HepG2 (cell line): ENCODE measurements at regions not wholly inside any gene's neighbourhood (a gene's known extent, or its start where the extent isn't known, plus 50 kb on each side); places are given as distances from the start of the nearest gene placed in this dataset.
"Not testable (repeated sequence)": the region's sequence is repeated elsewhere in the genome, so short reads cannot be mapped to it uniquely, and the experiment has no call there.

ENCODE experiments used
- ATAC-seq: fragments of 200-7000 bp; cut with Tn5 transposase; 3 replicates; pipeline ENCODE4 v1.9.1; 2020; ENCODE audit warnings: mild to moderate bottlenecking, moderate library complexity
- BruUV-seq: library from RNA; stranded (reverse); fragments of 400-500 nt; replicated peaks from 2 replicates; lab custom pipeline; 2021; lab: Mats Ljungman, UMichigan
- CTCF ChIA-PET: fragments of 300-600 bp; formaldehyde crosslinking; extraction: SDS; loops from one replicate; lab custom pipeline; 2021; ENCODE audit warnings: low total read pairs, inconsistent platforms, low intra/inter-chr PET ratio; lab: Yijun Ruan, JAX
- POLR2A ChIA-PET: fragments of 350-600 bp; sonication (Branson Sonifier 250); formaldehyde crosslinking; loops from one replicate; lab custom pipeline; 2020; ENCODE audit warnings: antibody characterized with exemption, inconsistent platforms; lab: Yijun Ruan, JAX
- DNase-seq: peaks from one replicate; pipeline ENCODE4 v3.0.0-alpha.2; 2015; ENCODE audit warnings: low spot score
- FAIRE-seq: peaks from 3 replicates; lab custom pipeline; 2011; peaks lifted over from hg19 to GRCh38; lab: Jason Lieb, UNC
- H2AFZ ChIP-seq: one replicate; pipeline ENCODE4 v1.6.1; 2011; ENCODE audit warnings: low read length, inconsistent platforms
- H3K27ac ChIP-seq: fragments of 300-600 bp; 3 replicates; pipeline ENCODE4 v1.8.0; 2011; ENCODE audit warnings: mixed run types, mild to moderate bottlenecking, mixed read lengths, low read length, inconsistent platforms; ENCODE audit not compliant: insufficient read depth; ENCODE audit errors: extremely low read length
- H3K27me3 ChIP-seq, 2 experiments: fragments of 200-600 bp in 1 of 2; 2 replicates in 1 of 2; 3 replicates in 1 of 2; pipeline versions ENCODE4 v1.6.0 to v1.8.0; 2011; ENCODE audit warnings: low read length in 2 of 2, mild to moderate bottlenecking in 2 of 2, moderate library complexity in 2 of 2, inconsistent platforms in 1 of 2; ENCODE audit not compliant: insufficient read depth in 2 of 2, control insufficient read depth in 1 of 2
- H3K36me3 ChIP-seq, 2 experiments: fragments of 200-600 bp in 1 of 2; replicated peaks in 1 of 2; 2 replicates in 1 of 2; 3 replicates in 1 of 2; pipeline versions ENCODE4 v1.5.1 to v1.8.0; 2011; ENCODE audit warnings: low read length in 2 of 2, inconsistent platforms in 1 of 2; ENCODE audit not compliant: insufficient read depth in 2 of 2, control insufficient read depth in 1 of 2
- H3K4me1 ChIP-seq: 2 replicates; pipeline ENCODE4 v1.5.1; 2012; ENCODE audit warnings: low read length, inconsistent platforms; ENCODE audit not compliant: insufficient read depth
- H3K4me2 ChIP-seq: 2 replicates; pipeline ENCODE4 v1.6.0; 2011; ENCODE audit warnings: low read depth, low read length, inconsistent platforms
- H3K4me3 ChIP-seq, 3 experiments: fragments of 200-600 bp in 1 of 3; sonication (generic), shearing (Covaris generic) in 1 of 3; replicated peaks in 1 of 3; 2 replicates each; pipeline ENCODE4 v1.5.1; 2011 to 2016; ENCODE audit warnings: low read length in 3 of 3, inconsistent platforms in 2 of 3, low read depth in 2 of 3, mild to moderate bottlenecking in 2 of 3, control low read depth in 1 of 3, mixed read lengths in 1 of 3; ENCODE audit not compliant: insufficient read depth in 1 of 3
- H3K79me2 ChIP-seq: one replicate; pipeline ENCODE4 v1.6.1; 2011; ENCODE audit warnings: low read length, inconsistent platforms; ENCODE audit not compliant: insufficient read depth
- H3K9ac ChIP-seq: 2 replicates; pipeline ENCODE4 v1.6.0; 2011; ENCODE audit warnings: mild to moderate bottlenecking, low read depth, low read length, inconsistent platforms; ENCODE audit not compliant: insufficient read depth
- H3K9me3 ChIP-seq: 2 replicates; pipeline ENCODE4 v1.5.1; 2012; ENCODE audit warnings: mild to moderate bottlenecking, low read length
- H4K20me1 ChIP-seq: 2 replicates; pipeline ENCODE4 v1.6.0; 2011; ENCODE audit warnings: inconsistent platforms, mild to moderate bottlenecking, low read length, moderate library complexity; ENCODE audit not compliant: insufficient read depth
- ARID2 ChIP-seq: sonication (generic); formaldehyde crosslinking; IDR thresholded peaks from 2 replicates; pipeline ENCODE4 v1.8.1; 2022; ENCODE audit warnings: mild to moderate bottlenecking, missing genetic modification reagents, borderline replicate concordance
- CBX5 ChIP-seq: sonication (generic); formaldehyde crosslinking; IDR thresholded peaks from 2 replicates; pipeline ENCODE4 v1.4.0; 2020; ENCODE audit warnings: missing genetic modification reagents, borderline replicate concordance
- HDAC6 ChIP-seq: fragments of 200-600 bp; sonication (generic); IDR thresholded peaks from 2 replicates; pipeline ENCODE4 v1.7.0; 2017; ENCODE audit warnings: mild to moderate bottlenecking, antibody characterized with exemption, low read length, low read depth
- HNRNPUL1 ChIP-seq: fragments of 200-400 bp; formaldehyde crosslinking; IDR thresholded peaks from 2 replicates; pipeline ENCODE4 v1.6.1; 2017; ENCODE audit warnings: low read depth, mild to moderate bottlenecking, low read length, moderate library complexity
- NKX3-1 ChIP-seq: sonication (generic); formaldehyde crosslinking; IDR thresholded peaks from 2 replicates; pipeline ENCODE4 v1.5.0; 2020; ENCODE audit warnings: missing genetic modification reagents
- ZEB1 ChIP-seq: IDR thresholded peaks from 2 replicates; pipeline ENCODE4 v1.6.1; 2012; ENCODE audit warnings: mild to moderate bottlenecking, low read depth, inconsistent platforms; ENCODE audit not compliant: insufficient replicate concordance
- ZNF703 ChIP-seq: sonication (generic); formaldehyde crosslinking; IDR thresholded peaks from 2 replicates; pipeline ENCODE4 v1.5.1; 2020; ENCODE audit warnings: missing genetic modification reagents, mild to moderate bottlenecking, moderate library complexity, borderline replicate concordance
- WGBS: methylation state at CpG from one replicate; pipeline ENCODE4 v1.1.6; 2017; ENCODE audit warnings: low lambda C conversion rate; 5-methylcytosine and 5-hydroxymethylcytosine counted together
- in situ Hi-C: cut with HindIII; loops from 2 replicates; pipeline ENCODE4 v1.10.0; 2017; ENCODE audit warnings: low pct_unique_long_range_greater_than_20kb; ENCODE audit not compliant: extremely low pct_ligation_motif_present
- intact Hi-C: fragments of 100-400 bp; cut with micrococcal nuclease; formaldehyde crosslinking; loops from one replicate; pipeline ENCODE4 v1.10.0; 2022; ENCODE audit not compliant: unreplicated experiment
- TF ChIP-seq, protein P1 (sequence below): sonication (generic); formaldehyde crosslinking; IDR thresholded peaks from 2 replicates; pipeline ENCODE4 v1.4.0; 2020; ENCODE audit warnings: missing genetic modification reagents
- TF ChIP-seq, protein P2 (sequence below): IDR thresholded peaks from 2 replicates; pipeline ENCODE4 v1.6.1; 2016; ENCODE audit warnings: low read depth, borderline replicate concordance

DNA sequence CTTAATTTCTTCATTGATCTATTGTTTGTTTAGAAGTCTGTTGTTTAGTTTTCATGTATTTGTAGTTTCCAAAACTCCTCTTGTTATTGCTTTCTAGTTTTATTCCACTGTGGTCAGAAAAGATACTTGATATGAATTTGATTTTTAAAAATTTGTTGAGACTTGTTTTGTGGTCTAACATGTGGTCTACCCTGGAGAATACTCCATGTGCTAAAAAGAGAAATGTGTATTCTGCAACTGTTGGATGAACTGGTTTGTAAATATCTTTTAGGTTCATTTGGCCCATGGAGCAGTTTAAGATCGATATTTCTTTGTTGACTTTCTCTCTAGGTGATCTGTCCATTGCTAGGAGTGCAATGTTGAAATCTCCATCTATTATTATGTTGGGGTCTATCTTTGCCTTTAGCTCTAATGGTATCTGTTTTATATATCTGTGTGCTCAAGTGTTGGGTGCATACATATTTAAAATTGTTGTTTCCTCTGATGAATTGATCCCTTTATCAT lies 150.6 kb upstream of the ATP10B start (continued):
- TF ChIP-seq, protein P1, sequence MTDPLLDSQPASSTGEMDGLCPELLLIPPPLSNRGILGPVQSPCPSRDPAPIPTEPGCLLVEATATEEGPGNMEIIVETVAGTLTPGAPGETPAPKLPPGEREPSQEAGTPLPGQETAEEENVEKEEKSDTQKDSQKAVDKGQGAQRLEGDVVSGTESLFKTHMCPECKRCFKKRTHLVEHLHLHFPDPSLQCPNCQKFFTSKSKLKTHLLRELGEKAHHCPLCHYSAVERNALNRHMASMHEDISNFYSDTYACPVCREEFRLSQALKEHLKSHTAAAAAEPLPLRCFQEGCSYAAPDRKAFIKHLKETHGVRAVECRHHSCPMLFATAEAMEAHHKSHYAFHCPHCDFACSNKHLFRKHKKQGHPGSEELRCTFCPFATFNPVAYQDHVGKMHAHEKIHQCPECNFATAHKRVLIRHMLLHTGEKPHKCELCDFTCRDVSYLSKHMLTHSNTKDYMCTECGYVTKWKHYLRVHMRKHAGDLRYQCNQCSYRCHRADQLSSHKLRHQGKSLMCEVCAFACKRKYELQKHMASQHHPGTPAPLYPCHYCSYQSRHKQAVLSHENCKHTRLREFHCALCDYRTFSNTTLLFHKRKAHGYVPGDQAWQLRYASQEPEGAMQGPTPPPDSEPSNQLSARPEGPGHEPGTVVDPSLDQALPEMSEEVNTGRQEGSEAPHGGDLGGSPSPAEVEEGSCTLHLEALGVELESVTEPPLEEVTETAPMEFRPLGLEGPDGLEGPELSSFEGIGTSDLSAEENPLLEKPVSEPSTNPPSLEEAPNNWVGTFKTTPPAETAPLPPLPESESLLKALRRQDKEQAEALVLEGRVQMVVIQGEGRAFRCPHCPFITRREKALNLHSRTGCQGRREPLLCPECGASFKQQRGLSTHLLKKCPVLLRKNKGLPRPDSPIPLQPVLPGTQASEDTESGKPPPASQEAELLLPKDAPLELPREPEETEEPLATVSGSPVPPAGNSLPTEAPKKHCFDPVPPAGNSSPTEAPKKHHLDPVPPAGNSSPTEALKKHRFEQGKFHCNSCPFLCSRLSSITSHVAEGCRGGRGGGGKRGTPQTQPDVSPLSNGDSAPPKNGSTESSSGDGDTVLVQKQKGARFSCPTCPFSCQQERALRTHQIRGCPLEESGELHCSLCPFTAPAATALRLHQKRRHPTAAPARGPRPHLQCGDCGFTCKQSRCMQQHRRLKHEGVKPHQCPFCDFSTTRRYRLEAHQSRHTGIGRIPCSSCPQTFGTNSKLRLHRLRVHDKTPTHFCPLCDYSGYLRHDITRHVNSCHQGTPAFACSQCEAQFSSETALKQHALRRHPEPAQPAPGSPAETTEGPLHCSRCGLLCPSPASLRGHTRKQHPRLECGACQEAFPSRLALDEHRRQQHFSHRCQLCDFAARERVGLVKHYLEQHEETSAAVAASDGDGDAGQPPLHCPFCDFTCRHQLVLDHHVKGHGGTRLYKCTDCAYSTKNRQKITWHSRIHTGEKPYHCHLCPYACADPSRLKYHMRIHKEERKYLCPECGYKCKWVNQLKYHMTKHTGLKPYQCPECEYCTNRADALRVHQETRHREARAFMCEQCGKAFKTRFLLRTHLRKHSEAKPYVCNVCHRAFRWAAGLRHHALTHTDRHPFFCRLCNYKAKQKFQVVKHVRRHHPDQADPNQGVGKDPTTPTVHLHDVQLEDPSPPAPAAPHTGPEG (CRISPR knock-in tag), result no peak

DNA sequence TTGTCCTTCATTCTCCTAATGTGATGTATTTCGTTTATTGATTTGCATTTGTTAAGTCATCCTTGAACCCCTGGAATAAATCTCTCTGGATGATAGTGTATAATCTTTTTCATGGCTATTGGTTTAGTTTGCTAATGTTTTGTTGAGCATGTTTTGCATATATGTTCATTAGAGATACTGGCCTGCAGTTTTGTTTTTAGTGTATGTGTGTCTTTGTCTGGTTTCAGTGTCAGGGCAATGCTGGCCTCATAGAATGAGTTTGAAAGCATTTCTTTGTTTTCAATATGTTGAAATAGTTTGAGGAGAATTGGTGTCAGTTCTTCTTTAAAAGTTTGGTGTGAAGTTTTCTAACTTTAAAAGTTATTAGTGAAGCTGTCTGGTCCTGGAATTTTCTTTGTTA lies 149.6 kb upstream of the ATP10B start:
- in situ Hi-C loops (no loop called here), intact Hi-C loops (no loop called here)
- Histone ChIP-seq H3K36me3 (no peaks in the 10 kb centered on the region), H3K9ac (no peak overlapping the region), H3K27me3 (no peaks in the 10 kb centered on the region), H3K4me1 (no peaks in the 10 kb centered on the region), H3K4me3 (no peak overlapping the region), H3K4me2 (no peak overlapping the region), H3K27ac (no peak overlapping the region), H3K79me2 (no peaks in the 10 kb centered on the region), H4K20me1 (no peaks in the 10 kb centered on the region), H3K9me3 (peaks cover 14% of the 10 kb centered on the region), H2AFZ (no peak overlapping the region)
- TF ChIP-seq CBX5 (CRISPR knock-in tag) (no peak), ZNF703 (CRISPR knock-in tag) (no peak), HNRNPUL1 (no peak), HDAC6 (no peak), ZEB1 (no peak), NKX3-1 (CRISPR knock-in tag) (no peak), ARID2 (no peak)
- TF ChIP-seq, protein P2, sequence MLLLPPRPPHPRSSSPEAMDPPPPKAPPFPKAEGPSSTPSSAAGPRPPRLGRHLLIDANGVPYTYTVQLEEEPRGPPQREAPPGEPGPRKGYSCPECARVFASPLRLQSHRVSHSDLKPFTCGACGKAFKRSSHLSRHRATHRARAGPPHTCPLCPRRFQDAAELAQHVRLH, result no peak
- DNase-seq (no peak), ATAC-seq (no peak), FAIRE-seq (no peak)
- ChIA-PET POLR2A (no interaction called here), CTCF (no interaction called here)
- WGBS, result 0% methylated on average over 1 of the region's 1 CpG
- BruUV-seq, result no TSS peak

DNA sequence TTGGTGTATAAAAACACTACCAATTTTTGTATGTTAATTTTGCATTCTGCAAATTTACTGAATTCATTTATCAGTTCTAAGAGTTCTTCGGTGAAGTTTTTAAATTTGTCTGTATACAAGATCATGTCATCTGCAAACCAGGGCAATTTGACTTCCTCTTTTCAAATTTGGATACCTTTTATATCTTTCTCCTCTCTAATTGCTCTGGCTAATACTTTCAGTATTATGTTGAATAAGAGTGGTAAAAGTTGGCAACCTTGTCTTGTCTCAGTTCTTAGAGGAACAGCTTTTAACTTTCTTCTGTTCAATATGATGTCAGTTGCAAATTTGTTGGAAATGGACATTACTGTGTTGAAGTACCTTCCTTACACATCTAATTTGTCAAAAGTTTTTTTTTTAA lies 149.1 kb upstream of the ATP10B start:
- H2AFZ ChIP-seq, CTCF ChIA-PET, H3K36me3 ChIP-seq, ATAC-seq, H3K4me3 ChIP-seq, FAIRE-seq, in situ Hi-C loops, intact Hi-C loops, BruUV-seq, DNase-seq, H3K4me2 ChIP-seq, H3K27ac ChIP-seq, H3K9ac ChIP-seq, H3K79me2 ChIP-seq, H3K27me3 ChIP-seq, POLR2A ChIA-PET, H3K4me1 ChIP-seq, H4K20me1 ChIP-seq: not testable (repeated sequence)
- H3K9me3 ChIP-seq, result peaks cover 14% of the 10 kb centered on the region
- 3% methylated on average over 1 of the region's 1 CpG for WGBS
